ENCODE measurements at regions not wholly inside any gene's neighbourhood (a gene's known extent, or its start where the extent isn't known, plus 50 kb on each side); places are given as distances from the start of the nearest gene placed in this dataset.

DNA sequence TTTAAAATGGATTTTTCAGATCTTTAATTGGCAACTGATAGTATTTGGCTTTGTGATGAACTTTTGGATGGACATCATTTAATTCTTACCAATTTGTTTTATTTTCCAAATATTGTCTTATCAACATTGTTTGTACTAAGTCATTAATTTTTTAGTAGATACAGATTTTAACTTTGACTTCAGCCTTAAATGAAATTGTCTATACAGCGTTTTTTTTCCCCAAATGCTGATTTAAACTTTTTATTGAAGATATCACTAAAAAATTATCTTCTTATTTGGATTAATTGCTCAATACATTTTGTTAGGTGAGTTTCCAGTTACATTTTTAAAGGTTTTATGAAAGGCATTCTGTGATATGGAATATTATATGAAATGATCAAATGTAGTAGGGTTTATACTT is 123.6 kb upstream of the MMS22L start:
- no peak overlapping the region for H3K4me3 ChIP-seq (ENCODE audit: low read depth, low read length)
- H3K27ac ChIP-seq (ENCODE audit: low read depth, low read length) = no peak overlapping the region
- no peaks in the 10 kb centered on the region for H3K27me3 ChIP-seq (ENCODE audit: control insufficient read depth, insufficient read depth, low read length)
- H3K9me3 ChIP-seq (ENCODE audit: control insufficient read depth, insufficient read depth, low read length) = no peaks in the 10 kb centered on the region
- ChIA-PET POLR2A (no interaction called here), CTCF (interaction anchor here (1.4 to 1.7 kb wide), 3 partner anchors 12 to 220 kb away, joined by 4 to 5 read pairs (median 5); no protein-coding TSS in a partner anchor)
- no peak for TF ChIP-seq CTCF (IDR thresholded peaks at IDR 0.05; ENCODE audit: low read depth, low read length)
- DNase-seq (ENCODE audit: low read depth, low spot score) = no peak

- TF ChIP-seq CTCF (IDR thresholded peaks at IDR 0.05; ENCODE audit: low read depth, low read length) = no peak
- no peak for DNase-seq (ENCODE audit: low read depth, low spot score)
- POLR2A ChIA-PET = no interaction called here
- Histone ChIP-seq H3K9me3 (ENCODE audit: control insufficient read depth, insufficient read depth, low read length) (no peaks in the 10 kb centered on the region), H3K27ac (ENCODE audit: low read depth, low read length) (no peak overlapping the region), H3K27me3 (ENCODE audit: control insufficient read depth, insufficient read depth, low read length) (no peaks in the 10 kb centered on the region), H3K4me3 (ENCODE audit: low read depth, low read length) (no peak overlapping the region)
- CTCF ChIA-PET = interaction anchor here (1.1 to 1.2 kb wide), 2 partner anchors 196 to 225 kb away, joined by 4 to 5 read pairs; no protein-coding TSS in a partner anchor
These were observed 128.6 kb upstream of the MMS22L start for GRCh38 chr6:97411610-97412009.

- POLR2A ChIA-PET = no interaction called here
- TF ChIP-seq CTCF (IDR thresholded peaks at IDR 0.05; ENCODE audit: low read depth, low read length) = no peak
- Histone ChIP-seq H3K27me3 (ENCODE audit: control insufficient read depth, insufficient read depth, low read length) (no peaks in the 10 kb centered on the region), H3K4me3 (ENCODE audit: low read depth, low read length) (no peak overlapping the region), H3K27ac (ENCODE audit: low read depth, low read length) (no peak overlapping the region), H3K9me3 (ENCODE audit: control insufficient read depth, insufficient read depth, low read length) (no peaks in the 10 kb centered on the region)
- DNase-seq (ENCODE audit: low read depth, low spot score) = no peak
- CTCF ChIA-PET = interaction anchor here (1.1 kb wide), 1 partner anchor 197 kb away, joined by 4 read pairs; no protein-coding TSS in a partner anchor
These were observed 129.5 kb upstream of the MMS22L start for GRCh38 chr6:97412511-97412910.

DNA sequence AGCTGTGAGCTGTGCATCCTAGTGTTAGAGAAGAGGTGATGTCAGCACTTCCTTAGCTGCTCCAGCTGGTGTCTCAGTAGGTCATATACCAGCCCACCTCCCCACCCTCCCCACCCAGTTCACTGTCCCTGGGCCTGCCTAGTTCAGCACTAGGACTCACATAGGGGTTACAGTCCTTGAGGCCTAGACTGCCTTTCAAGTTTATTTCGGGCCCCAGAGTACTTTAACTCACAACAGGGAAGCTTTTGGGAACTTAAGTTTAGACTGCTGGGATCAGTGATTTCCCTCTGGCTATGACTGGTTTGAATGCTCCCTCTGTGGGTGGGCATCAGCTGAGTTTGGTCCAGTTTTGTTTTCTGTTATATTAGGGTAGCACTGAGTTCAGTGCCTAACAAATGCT is 139.2 kb upstream of the MMS22L start:
- CTCF ChIA-PET = no interaction called here
- TF ChIP-seq CTCF (IDR thresholded peaks at IDR 0.05; ENCODE audit: low read depth, low read length) = no peak
- Histone ChIP-seq H3K9me3 (ENCODE audit: control insufficient read depth, insufficient read depth, low read length) (no peaks in the 10 kb centered on the region), H3K27ac (ENCODE audit: low read depth, low read length) (no peak overlapping the region), H3K4me3 (ENCODE audit: low read depth, low read length) (no peak overlapping the region), H3K27me3 (ENCODE audit: control insufficient read depth, insufficient read depth, low read length) (no peaks in the 10 kb centered on the region)
- POLR2A ChIA-PET = no interaction called here
- DNase-seq (ENCODE audit: low read depth, low spot score) = no peak

DNA sequence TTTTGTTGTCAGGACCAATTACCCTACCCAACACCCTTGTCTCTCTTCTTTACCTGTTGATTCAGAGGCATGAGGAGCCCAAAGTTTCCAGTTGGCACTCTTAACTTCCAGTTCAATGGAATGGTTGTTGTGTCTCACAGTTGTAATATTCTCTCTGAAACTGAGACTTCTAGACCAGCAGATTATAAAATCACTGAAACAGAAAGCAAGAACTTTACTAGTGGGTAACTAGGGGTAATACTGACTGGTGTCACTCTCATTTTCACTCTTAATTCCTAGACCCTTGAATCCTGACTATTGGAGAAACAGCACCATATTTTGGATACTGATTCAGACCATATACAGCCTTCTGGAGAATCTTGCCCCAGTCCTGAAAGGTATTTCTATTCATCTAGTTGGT is 140.2 kb upstream of the MMS22L start:
- POLR2A ChIA-PET = no interaction called here
- no peak for TF ChIP-seq CTCF (IDR thresholded peaks at IDR 0.05; ENCODE audit: low read depth, low read length)
- Histone ChIP-seq H3K9me3 (ENCODE audit: control insufficient read depth, insufficient read depth, low read length) (no peaks in the 10 kb centered on the region), H3K4me3 (ENCODE audit: low read depth, low read length) (no peak overlapping the region), H3K27ac (ENCODE audit: low read depth, low read length) (no peak overlapping the region), H3K27me3 (ENCODE audit: control insufficient read depth, insufficient read depth, low read length) (no peaks in the 10 kb centered on the region)
- no peak for DNase-seq (ENCODE audit: low read depth, low spot score)
- CTCF ChIA-PET = no interaction called here

Data from AG04450 (cell line).